H9 (cell line): ENCODE measurements at regions not wholly inside any gene's neighbourhood (a gene's known extent, or its start where the extent isn't known, plus 50 kb on each side); places are given as distances from the start of the nearest gene placed in this dataset.

Experiments used
- DNase-seq: peaks from one replicate; pipeline ENCODE4 v3.0.0-alpha.2; 2017
- H2AFZ ChIP-seq: one replicate; pipeline ENCODE4 v1.6.1; 2013; ENCODE audit warnings: mild to moderate bottlenecking, low read length, control low read depth, moderate library complexity
- H2AK5ac ChIP-seq: 2 replicates; pipeline ENCODE4 v1.6.1; 2013; ENCODE audit warnings: low read length, control low read depth, mixed read lengths; ENCODE audit not compliant: insufficient read length
- H2BK120ac ChIP-seq: one replicate; pipeline ENCODE4 v1.6.1; 2013; ENCODE audit warnings: low read depth, mild to moderate bottlenecking, low read length, control low read depth, inconsistent platforms; ENCODE audit not compliant: poor library complexity, severe bottlenecking
- H2BK12ac ChIP-seq: 2 replicates; pipeline ENCODE4 v1.6.1; 2013; ENCODE audit warnings: low read length, control low read depth, mixed read lengths, low read depth; ENCODE audit not compliant: insufficient read length
- H2BK15ac ChIP-seq: 2 replicates; pipeline ENCODE4 v1.6.1; 2013; ENCODE audit warnings: low read depth, low read length, control low read depth
- H2BK20ac ChIP-seq: one replicate; pipeline ENCODE4 v1.6.1; 2013; ENCODE audit warnings: low read depth, mild to moderate bottlenecking, low read length, control low read depth, inconsistent platforms; ENCODE audit not compliant: poor library complexity, severe bottlenecking
- H2BK5ac ChIP-seq: 2 replicates; pipeline ENCODE4 v1.6.1; 2013; ENCODE audit warnings: low read length, control low read depth, mixed read lengths; ENCODE audit not compliant: insufficient read length
- H3K14ac ChIP-seq: 2 replicates; pipeline ENCODE4 v1.6.1; 2013; ENCODE audit warnings: low read length, control low read depth; ENCODE audit not compliant: insufficient read depth
- H3K18ac ChIP-seq: 2 replicates; pipeline ENCODE4 v1.6.1; 2013; ENCODE audit warnings: low read depth, mild to moderate bottlenecking, mixed read lengths, low read length, control low read depth; ENCODE audit not compliant: insufficient read length
- H3K23ac ChIP-seq: 2 replicates; pipeline ENCODE4 v1.6.1; 2013; ENCODE audit warnings: low read length, control low read depth, mixed read lengths, low read depth; ENCODE audit not compliant: insufficient read length
- H3K23me2 ChIP-seq: 2 replicates; pipeline ENCODE4 v1.6.1; 2013; ENCODE audit warnings: low read depth, mild to moderate bottlenecking, mixed read lengths, low read length, control low read depth; ENCODE audit not compliant: insufficient read length, poor library complexity, severe bottlenecking
- H3K27ac ChIP-seq: 2 replicates; pipeline ENCODE4 v1.5.1; 2013; ENCODE audit warnings: low read length, control low read depth, mixed read lengths, low read depth; ENCODE audit not compliant: insufficient read length
- H3K27me3 ChIP-seq: 2 replicates; pipeline ENCODE4 v1.6.1; 2013; ENCODE audit warnings: low read length, control low read depth, inconsistent platforms; ENCODE audit not compliant: insufficient read depth
- H3K4ac ChIP-seq: 2 replicates; pipeline ENCODE4 v1.6.1; 2013; ENCODE audit warnings: low read depth, mild to moderate bottlenecking, control low read depth, inconsistent platforms, low read length, moderate library complexity
- H3K4me1 ChIP-seq: 2 replicates; pipeline ENCODE4 v1.6.1; 2013; ENCODE audit warnings: low read length, control low read depth, inconsistent platforms; ENCODE audit not compliant: insufficient read depth
- H3K4me2 ChIP-seq: 2 replicates; pipeline ENCODE4 v1.6.1; 2013; ENCODE audit warnings: low read length, control low read depth, mixed read lengths; ENCODE audit not compliant: insufficient read length, insufficient read depth
- H3K56ac ChIP-seq: 2 replicates; pipeline ENCODE4 v1.6.1; 2013; ENCODE audit warnings: low read depth, mild to moderate bottlenecking, mixed read lengths, low read length, control low read depth; ENCODE audit not compliant: insufficient read length
- H3K79me1 ChIP-seq: 2 replicates; pipeline ENCODE4 v1.6.1; 2013; ENCODE audit warnings: low read depth, mild to moderate bottlenecking, moderate library complexity, low read length, control low read depth, inconsistent platforms; ENCODE audit not compliant: insufficient read depth, poor library complexity, severe bottlenecking
- H3K79me2 ChIP-seq: 2 replicates; pipeline ENCODE4 v1.6.1; 2013; ENCODE audit warnings: low read length, control low read depth, inconsistent platforms; ENCODE audit not compliant: insufficient read depth
- H3K9ac ChIP-seq: 2 replicates; pipeline ENCODE4 v1.6.1; 2013; ENCODE audit warnings: low read length, control low read depth, mixed read lengths; ENCODE audit not compliant: insufficient read length; ENCODE audit errors: extremely low read depth
- H3K9me3 ChIP-seq: one replicate; pipeline ENCODE4 v1.6.1; 2013; ENCODE audit warnings: low read depth, low read length, inconsistent platforms; ENCODE audit not compliant: control insufficient read depth
- H3T11ph ChIP-seq: one replicate; pipeline ENCODE4 v1.6.1; 2013; ENCODE audit warnings: mild to moderate bottlenecking, low read length, control low read depth, inconsistent platforms
- H4K20me1 ChIP-seq: one replicate; pipeline ENCODE4 v1.6.1; 2013; ENCODE audit not compliant: control insufficient read depth, insufficient read length, insufficient read depth
- H4K5ac ChIP-seq: 2 replicates; pipeline ENCODE4 v1.6.1; 2013; ENCODE audit warnings: low read depth, mild to moderate bottlenecking, mixed read lengths, low read length, control low read depth; ENCODE audit not compliant: insufficient read length
- H4K8ac ChIP-seq: replicated peaks from 2 replicates; pipeline ENCODE4 v1.6.1; 2013; ENCODE audit warnings: low read length, control low read depth, mixed read lengths, low read depth; ENCODE audit not compliant: insufficient read length
- H4K91ac ChIP-seq: 2 replicates; pipeline ENCODE4 v1.6.1; 2013; ENCODE audit warnings: low read depth, mild to moderate bottlenecking, moderate library complexity, mixed read lengths, low read length, control low read depth; ENCODE audit not compliant: insufficient read length
- H3K27ac Mint-ChIP-seq, 3 experiments: 2 replicates in 2 of 3; 3 replicates in 1 of 3; pipeline ENCODE4 v1.8.0; 2020 to 2021; ENCODE audit warnings: mixed read lengths in 3 of 3, mild to moderate bottlenecking in 1 of 3, moderate library complexity in 1 of 3
- H3K27me3 Mint-ChIP-seq: 2 replicates; pipeline ENCODE4 v1.8.0; 2021; ENCODE audit warnings: low read depth, mild to moderate bottlenecking, moderate library complexity, mixed read lengths
- H3K36me3 Mint-ChIP-seq, 3 experiments: 2 replicates in 2 of 3; 3 replicates in 1 of 3; pipeline ENCODE4 v1.8.0; 2020 to 2021; ENCODE audit warnings: low read depth in 3 of 3, mixed read lengths in 3 of 3; ENCODE audit not compliant: insufficient read depth in 1 of 3
- H3K4me1 Mint-ChIP-seq, 2 experiments: 2 replicates each; pipeline ENCODE4 v1.8.0; 2020; ENCODE audit warnings: mixed read lengths in 2 of 2
- H3K4me3 Mint-ChIP-seq, 2 experiments: 2 replicates in 1 of 2; 3 replicates in 1 of 2; pipeline ENCODE4 v1.8.0; 2020 to 2021; ENCODE audit warnings: mild to moderate bottlenecking in 2 of 2, mixed read lengths in 2 of 2, moderate library complexity in 1 of 2
- H3K9me3 Mint-ChIP-seq, 2 experiments: 2 replicates in 1 of 2; 3 replicates in 1 of 2; pipeline ENCODE4 v1.8.0; 2020; ENCODE audit warnings: mild to moderate bottlenecking in 2 of 2, mixed read lengths in 2 of 2, moderate library complexity in 1 of 2
- WGBS: extraction: QIAGEN DNeasy Blood & Tissue Kit; methylation state at CpG from one replicate; pipeline ENCODE4 v1.1.7; 2013; ENCODE audit warnings: missing lambda C conversion rate, low lambda C conversion rate, mixed read lengths; ENCODE audit not compliant: insufficient read length; ENCODE audit errors: extremely low coverage; 5-methylcytosine and 5-hydroxymethylcytosine counted together
- TF ChIP-seq, protein P1 (sequence below): fragments of 200-600 bp; sonication (generic); conservative IDR thresholded peaks from 3 replicates; pipeline ENCODE4 v1.8.0; 2021; ENCODE audit warnings: antibody characterized with exemption, mild to moderate bottlenecking

DNA sequence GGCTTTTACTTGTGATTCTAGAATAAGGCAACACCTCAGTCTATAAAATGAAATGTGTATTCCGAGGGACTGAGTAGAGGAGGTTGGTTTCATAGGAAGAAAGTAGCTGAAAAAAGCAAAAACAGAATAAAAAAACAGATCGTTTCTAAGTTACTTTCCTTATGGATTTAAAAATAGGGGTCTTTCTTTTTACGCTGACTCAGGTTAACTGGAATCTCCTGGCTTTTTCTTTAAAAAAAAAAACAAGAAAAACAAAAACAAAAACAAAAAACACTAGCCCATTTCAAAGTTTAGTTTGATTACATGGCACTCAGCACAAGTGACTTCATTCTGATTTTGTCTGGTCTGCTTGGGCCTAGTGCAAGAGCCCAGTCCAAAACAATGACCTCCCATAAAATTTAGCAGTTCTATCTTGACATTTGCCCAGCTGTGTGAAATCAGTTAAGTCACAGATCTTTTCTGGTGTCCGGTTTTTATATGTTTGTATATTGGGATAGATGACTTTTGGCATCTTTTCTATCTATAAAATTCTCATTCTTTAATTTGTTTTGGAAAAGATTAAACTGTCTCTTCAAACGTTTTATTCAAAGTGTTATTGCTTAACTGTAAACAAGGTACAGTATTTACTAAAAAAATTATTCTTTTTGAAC is 222.7 kb upstream of the HTR2C start:
- H3K9me3 ChIP-seq = no peaks in the 10 kb centered on the region
- no peak overlapping the region for H3K14ac ChIP-seq
- no peaks in the 10 kb centered on the region for H4K20me1 ChIP-seq
- no peaks in the 10 kb centered on the region for H3K79me1 ChIP-seq
- Mint-ChIP-seq H3K36me3 (no peaks in the 10 kb centered on the region), H3K27me3 (no peaks in the 10 kb centered on the region), H3K27ac (no peak overlapping the region; a peak in 2 of 7 replicates), H3K4me3 (no peak overlapping the region), H3K4me1 (peaks cover 16 to 17% of the 10 kb centered on the region in 2 experiments), H3K9me3 (no peaks in the 10 kb centered on the region)
- no peak overlapping the region for H2AK5ac ChIP-seq
- TF ChIP-seq, protein P1, sequence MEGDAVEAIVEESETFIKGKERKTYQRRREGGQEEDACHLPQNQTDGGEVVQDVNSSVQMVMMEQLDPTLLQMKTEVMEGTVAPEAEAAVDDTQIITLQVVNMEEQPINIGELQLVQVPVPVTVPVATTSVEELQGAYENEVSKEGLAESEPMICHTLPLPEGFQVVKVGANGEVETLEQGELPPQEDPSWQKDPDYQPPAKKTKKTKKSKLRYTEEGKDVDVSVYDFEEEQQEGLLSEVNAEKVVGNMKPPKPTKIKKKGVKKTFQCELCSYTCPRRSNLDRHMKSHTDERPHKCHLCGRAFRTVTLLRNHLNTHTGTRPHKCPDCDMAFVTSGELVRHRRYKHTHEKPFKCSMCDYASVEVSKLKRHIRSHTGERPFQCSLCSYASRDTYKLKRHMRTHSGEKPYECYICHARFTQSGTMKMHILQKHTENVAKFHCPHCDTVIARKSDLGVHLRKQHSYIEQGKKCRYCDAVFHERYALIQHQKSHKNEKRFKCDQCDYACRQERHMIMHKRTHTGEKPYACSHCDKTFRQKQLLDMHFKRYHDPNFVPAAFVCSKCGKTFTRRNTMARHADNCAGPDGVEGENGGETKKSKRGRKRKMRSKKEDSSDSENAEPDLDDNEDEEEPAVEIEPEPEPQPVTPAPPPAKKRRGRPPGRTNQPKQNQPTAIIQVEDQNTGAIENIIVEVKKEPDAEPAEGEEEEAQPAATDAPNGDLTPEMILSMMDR = no peak
- no peaks in the 10 kb centered on the region for H3K23me2 ChIP-seq
- no peak overlapping the region for H2AFZ ChIP-seq
- no peak overlapping the region for H4K8ac ChIP-seq
- no peak overlapping the region for H3T11ph ChIP-seq
- H2BK5ac ChIP-seq = no peak overlapping the region
- no peak overlapping the region for H3K18ac ChIP-seq
- no peak overlapping the region for H4K91ac ChIP-seq
- no peak overlapping the region for H2BK20ac ChIP-seq
- WGBS = no CpG with 5 or more reads among the region's 5 CpGs
- H3K79me2 ChIP-seq = no peaks in the 10 kb centered on the region
- H3K4me1 ChIP-seq = peaks cover 4% of the 10 kb centered on the region; the same call in 1 of the 2 replicates
- H3K4me2 ChIP-seq = no peak overlapping the region
- DNase-seq = no peak
- no peak overlapping the region for H3K4ac ChIP-seq
- no peak overlapping the region for H3K9ac ChIP-seq
- H3K56ac ChIP-seq = no peak overlapping the region
- no peak overlapping the region for H3K27ac ChIP-seq
- H2BK120ac ChIP-seq = no peak overlapping the region
- H2BK12ac ChIP-seq = no peak overlapping the region
- H2BK15ac ChIP-seq = no peak overlapping the region
- H3K23ac ChIP-seq = no peak overlapping the region
- no peaks in the 10 kb centered on the region for H3K27me3 ChIP-seq
- H4K5ac ChIP-seq = no peak overlapping the region
